ENCODE measurements at regions not wholly inside any gene's neighbourhood (a gene's known extent, or its start where the extent isn't known, plus 50 kb on each side); places are given as distances from the start of the nearest gene placed in this dataset.

GRCh38 chr6:139637766-139638165 lies 263.3 kb upstream of the CITED2 start:
- no peak for DNase-seq
- no peaks in the 10 kb centered on the region for H3K36me3 ChIP-seq (ENCODE audit: control insufficient read depth, insufficient read depth, low read length)
- no peaks in the 10 kb centered on the region for H3K4me1 ChIP-seq (ENCODE audit: control insufficient read depth, insufficient read depth, low read length)
- H3K27ac ChIP-seq (ENCODE audit: low read length): no peak overlapping the region
- no peaks in the 10 kb centered on the region for H3K27me3 ChIP-seq (ENCODE audit: control insufficient read depth, insufficient read depth, low read length)
- H3K9me3 ChIP-seq (ENCODE audit: control insufficient read depth, low read depth, low read length): no peaks in the 10 kb centered on the region
- H3K4me3 ChIP-seq (ENCODE audit: low read length): no peak overlapping the region

- Histone ChIP-seq H3K27me3 (ENCODE audit: control insufficient read depth, insufficient read depth, low read length) (no peaks in the 10 kb centered on the region), H3K4me1 (ENCODE audit: control insufficient read depth, insufficient read depth, low read length) (no peaks in the 10 kb centered on the region), H3K4me3 (ENCODE audit: low read length) (no peak overlapping the region), H3K27ac (ENCODE audit: low read length) (no peak overlapping the region), H3K36me3 (ENCODE audit: control insufficient read depth, insufficient read depth, low read length) (no peaks in the 10 kb centered on the region), H3K9me3 (ENCODE audit: control insufficient read depth, low read depth, low read length) (no peaks in the 10 kb centered on the region)
- DNase-seq: no peak
- WGBS (ENCODE audit: insufficient coverage, low lambda C conversion rate): no CpG with 5 or more reads among the region's 1 CpG
Measured at GRCh38 chr6:139636391-139636790, 261.9 kb upstream of the CITED2 start.

- DNase-seq: no peak
- Histone ChIP-seq H3K36me3 (ENCODE audit: control insufficient read depth, insufficient read depth, low read length) (no peaks in the 10 kb centered on the region), H3K27me3 (ENCODE audit: control insufficient read depth, insufficient read depth, low read length) (no peaks in the 10 kb centered on the region), H3K27ac (ENCODE audit: low read length) (no peak overlapping the region), H3K9me3 (ENCODE audit: control insufficient read depth, low read depth, low read length) (peaks cover under 1% of the 10 kb centered on the region), H3K4me3 (ENCODE audit: low read length) (no peak overlapping the region), H3K4me1 (ENCODE audit: control insufficient read depth, insufficient read depth, low read length) (no peaks in the 10 kb centered on the region)
- 100% methylated on average over 1 of the region's 8 CpGs for WGBS (ENCODE audit: insufficient coverage, low lambda C conversion rate)
Measured at GRCh38 chr6:139635401-139636130, 261.1 kb upstream of the CITED2 start.

- H3K27me3 ChIP-seq (ENCODE audit: control insufficient read depth, insufficient read depth, low read length): no peaks in the 10 kb centered on the region
- H3K4me1 ChIP-seq (ENCODE audit: control insufficient read depth, insufficient read depth, low read length): no peaks in the 10 kb centered on the region
- peaks cover 4% of the 10 kb centered on the region for H3K9me3 ChIP-seq (ENCODE audit: control insufficient read depth, low read depth, low read length)
- no peak for DNase-seq
- no peak overlapping the region for H3K27ac ChIP-seq (ENCODE audit: low read length)
- WGBS (ENCODE audit: insufficient coverage, low lambda C conversion rate): no CpG with 5 or more reads among the region's 1 CpG
- no peaks in the 10 kb centered on the region for H3K36me3 ChIP-seq (ENCODE audit: control insufficient read depth, insufficient read depth, low read length)
- H3K4me3 ChIP-seq (ENCODE audit: low read length): no peak overlapping the region
Measured at GRCh38 chr6:139632840-139633239, 258.4 kb upstream of the CITED2 start.

GRCh38 chr6:139628270-139628669 lies 253.8 kb upstream of the CITED2 start:
- Histone ChIP-seq H3K4me1 (ENCODE audit: control insufficient read depth, insufficient read depth, low read length) (no peaks in the 10 kb centered on the region), H3K9me3 (ENCODE audit: control insufficient read depth, low read depth, low read length) (peaks cover 4% of the 10 kb centered on the region), H3K4me3 (ENCODE audit: low read length) (no peak overlapping the region), H3K36me3 (ENCODE audit: control insufficient read depth, insufficient read depth, low read length) (no peaks in the 10 kb centered on the region), H3K27me3 (ENCODE audit: control insufficient read depth, insufficient read depth, low read length) (no peaks in the 10 kb centered on the region), H3K27ac (ENCODE audit: low read length) (no peak overlapping the region)
- 100% methylated on average over 1 of the region's 1 CpG for WGBS (ENCODE audit: insufficient coverage, low lambda C conversion rate)
- DNase-seq: no peak

GRCh38 chr6:139627091-139627490 lies 252.6 kb upstream of the CITED2 start:
- no CpG with 5 or more reads among the region's 1 CpG for WGBS (ENCODE audit: insufficient coverage, low lambda C conversion rate)
- H3K27ac ChIP-seq (ENCODE audit: low read length): no peak overlapping the region

GRCh38 chr6:139625998-139626975 lies 251.8 kb upstream of the CITED2 start:
- H3K4me1 ChIP-seq (ENCODE audit: control insufficient read depth, insufficient read depth, low read length): no peaks in the 10 kb centered on the region
- H3K4me3 ChIP-seq (ENCODE audit: low read length): no peak overlapping the region
- no peak overlapping the region for H3K27ac ChIP-seq (ENCODE audit: low read length)
- H3K36me3 ChIP-seq (ENCODE audit: control insufficient read depth, insufficient read depth, low read length): no peaks in the 10 kb centered on the region
- WGBS (ENCODE audit: insufficient coverage, low lambda C conversion rate): 60% methylated on average over 1 of the region's 5 CpGs
- DNase-seq: peak; percentile 18 to 36
- peaks cover 4% of the 10 kb centered on the region for H3K9me3 ChIP-seq (ENCODE audit: control insufficient read depth, low read depth, low read length)
- no peaks in the 10 kb centered on the region for H3K27me3 ChIP-seq (ENCODE audit: control insufficient read depth, insufficient read depth, low read length)

More at GRCh38 chr6:139627091-139627490, 252.6 kb upstream of the CITED2 start:
- H3K36me3 ChIP-seq (ENCODE audit: control insufficient read depth, insufficient read depth, low read length): no peaks in the 10 kb centered on the region
- H3K9me3 ChIP-seq (ENCODE audit: control insufficient read depth, low read depth, low read length): peaks cover 4% of the 10 kb centered on the region
- H3K27me3 ChIP-seq (ENCODE audit: control insufficient read depth, insufficient read depth, low read length): no peaks in the 10 kb centered on the region
- DNase-seq: no peak
- no peak overlapping the region for H3K4me3 ChIP-seq (ENCODE audit: low read length)
- no peaks in the 10 kb centered on the region for H3K4me1 ChIP-seq (ENCODE audit: control insufficient read depth, insufficient read depth, low read length)

GRCh38 chr6:139625081-139625939 lies 250.9 kb upstream of the CITED2 start:
- no peaks in the 10 kb centered on the region for H3K27me3 ChIP-seq (ENCODE audit: control insufficient read depth, insufficient read depth, low read length)
- 80% methylated on average over 1 of the region's 6 CpGs for WGBS (ENCODE audit: insufficient coverage, low lambda C conversion rate)
- H3K4me3 ChIP-seq (ENCODE audit: low read length): no peak overlapping the region
- no peaks in the 10 kb centered on the region for H3K36me3 ChIP-seq (ENCODE audit: control insufficient read depth, insufficient read depth, low read length)
- H3K27ac ChIP-seq (ENCODE audit: low read length): no peak overlapping the region
- DNase-seq: no peak
- H3K9me3 ChIP-seq (ENCODE audit: control insufficient read depth, low read depth, low read length): peaks cover under 1% of the 10 kb centered on the region
- no peaks in the 10 kb centered on the region for H3K4me1 ChIP-seq (ENCODE audit: control insufficient read depth, insufficient read depth, low read length)

GRCh38 chr6:139623372-139623771 lies 248.9 kb upstream of the CITED2 start:
- Histone ChIP-seq H3K4me3 (ENCODE audit: low read length) (no peak overlapping the region), H3K36me3 (ENCODE audit: control insufficient read depth, insufficient read depth, low read length) (no peaks in the 10 kb centered on the region), H3K27ac (ENCODE audit: low read length) (no peak overlapping the region), H3K4me1 (ENCODE audit: control insufficient read depth, insufficient read depth, low read length) (no peaks in the 10 kb centered on the region), H3K9me3 (ENCODE audit: control insufficient read depth, low read depth, low read length) (no peaks in the 10 kb centered on the region), H3K27me3 (ENCODE audit: control insufficient read depth, insufficient read depth, low read length) (no peaks in the 10 kb centered on the region)
- WGBS (ENCODE audit: insufficient coverage, low lambda C conversion rate): 80% methylated on average over 1 of the region's 4 CpGs
- DNase-seq: no peak

- Histone ChIP-seq H3K36me3 (ENCODE audit: control insufficient read depth, insufficient read depth, low read length) (no peaks in the 10 kb centered on the region), H3K27me3 (ENCODE audit: control insufficient read depth, insufficient read depth, low read length) (no peaks in the 10 kb centered on the region), H3K9me3 (ENCODE audit: control insufficient read depth, low read depth, low read length) (no peaks in the 10 kb centered on the region), H3K27ac (ENCODE audit: low read length) (no peak overlapping the region), H3K4me1 (ENCODE audit: control insufficient read depth, insufficient read depth, low read length) (no peaks in the 10 kb centered on the region), H3K4me3 (ENCODE audit: low read length) (no peak overlapping the region)
- no peak for DNase-seq
- no CpG with 5 or more reads among the region's 1 CpG for WGBS (ENCODE audit: insufficient coverage, low lambda C conversion rate)
Measured at GRCh38 chr6:139613496-139613895, 239.0 kb upstream of the CITED2 start.

Measured in large intestine (tissue), 3 donors.